ENCODE measurements at regions not wholly inside any gene's neighbourhood (a gene's known extent, or its start where the extent isn't known, plus 50 kb on each side); places are given as distances from the start of the nearest gene placed in this dataset.

DNA sequence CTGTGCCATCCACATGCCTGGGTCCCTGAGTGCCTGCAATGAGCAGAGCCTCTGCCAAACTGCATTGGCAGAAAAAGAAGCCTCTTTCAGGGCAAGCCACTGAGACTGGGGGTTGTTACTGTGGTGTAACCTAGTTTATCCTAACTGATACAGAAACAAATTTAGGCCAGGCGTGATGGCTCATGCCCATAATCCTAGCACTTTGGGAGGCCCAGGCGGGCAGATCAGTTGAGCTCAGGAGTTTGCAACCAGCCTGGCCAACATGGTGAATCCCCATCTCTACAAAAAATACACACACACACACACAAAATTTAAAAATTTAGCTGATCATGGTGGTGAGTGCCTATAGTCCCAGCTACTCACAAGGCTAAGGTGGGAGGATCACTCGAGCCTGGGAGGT lies 221.6 kb downstream of the TBC1D2B start:
- TF ChIP-seq, protein P1, sequence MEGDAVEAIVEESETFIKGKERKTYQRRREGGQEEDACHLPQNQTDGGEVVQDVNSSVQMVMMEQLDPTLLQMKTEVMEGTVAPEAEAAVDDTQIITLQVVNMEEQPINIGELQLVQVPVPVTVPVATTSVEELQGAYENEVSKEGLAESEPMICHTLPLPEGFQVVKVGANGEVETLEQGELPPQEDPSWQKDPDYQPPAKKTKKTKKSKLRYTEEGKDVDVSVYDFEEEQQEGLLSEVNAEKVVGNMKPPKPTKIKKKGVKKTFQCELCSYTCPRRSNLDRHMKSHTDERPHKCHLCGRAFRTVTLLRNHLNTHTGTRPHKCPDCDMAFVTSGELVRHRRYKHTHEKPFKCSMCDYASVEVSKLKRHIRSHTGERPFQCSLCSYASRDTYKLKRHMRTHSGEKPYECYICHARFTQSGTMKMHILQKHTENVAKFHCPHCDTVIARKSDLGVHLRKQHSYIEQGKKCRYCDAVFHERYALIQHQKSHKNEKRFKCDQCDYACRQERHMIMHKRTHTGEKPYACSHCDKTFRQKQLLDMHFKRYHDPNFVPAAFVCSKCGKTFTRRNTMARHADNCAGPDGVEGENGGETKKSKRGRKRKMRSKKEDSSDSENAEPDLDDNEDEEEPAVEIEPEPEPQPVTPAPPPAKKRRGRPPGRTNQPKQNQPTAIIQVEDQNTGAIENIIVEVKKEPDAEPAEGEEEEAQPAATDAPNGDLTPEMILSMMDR (IDR thresholded peaks at IDR 0.05), result no peak
- Histone ChIP-seq H3K9me3 (no peaks in the 10 kb centered on the region), H3K36me3 (no peaks in the 10 kb centered on the region), H3K27ac (no peak overlapping the region), H3K27me3 (no peaks in the 10 kb centered on the region), H3K4me3 (no peak overlapping the region), H3K4me1 (no peaks in the 10 kb centered on the region)
- no peak for DNase-seq (ENCODE audit: low spot score)

DNA sequence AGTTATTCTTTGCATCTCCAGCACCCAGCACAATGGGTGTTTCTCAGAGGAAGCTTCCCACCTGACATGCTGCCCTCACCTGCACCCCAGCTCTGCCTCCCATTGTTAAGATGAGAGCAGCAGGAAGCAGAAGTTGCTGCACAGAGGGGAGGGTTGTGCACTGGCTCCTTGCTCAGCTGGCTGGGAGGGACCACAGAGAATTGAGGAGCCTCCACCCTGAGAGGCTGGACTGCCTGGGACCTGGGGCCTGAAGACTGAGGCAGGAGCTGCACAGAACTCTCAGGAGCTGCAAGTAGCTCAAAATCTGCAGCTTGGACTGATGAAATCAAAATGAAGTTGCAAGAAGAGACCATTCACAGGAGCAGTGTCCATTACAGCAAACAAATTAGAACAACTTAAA lies 222.3 kb upstream of the LINGO1 start:
- Histone ChIP-seq H3K4me3 (no peak overlapping the region), H3K4me1 (no peaks in the 10 kb centered on the region), H3K9me3 (peaks cover 0 to 7% of the 10 kb centered on the region in 2 donors), H3K27ac (no peak overlapping the region), H3K36me3 (no peaks in the 10 kb centered on the region), H3K27me3 (no peaks in the 10 kb centered on the region)
- no peak for DNase-seq (ENCODE audit: low spot score)
- TF ChIP-seq, protein P1 (IDR thresholded peaks at IDR 0.05), result no peak

DNA sequence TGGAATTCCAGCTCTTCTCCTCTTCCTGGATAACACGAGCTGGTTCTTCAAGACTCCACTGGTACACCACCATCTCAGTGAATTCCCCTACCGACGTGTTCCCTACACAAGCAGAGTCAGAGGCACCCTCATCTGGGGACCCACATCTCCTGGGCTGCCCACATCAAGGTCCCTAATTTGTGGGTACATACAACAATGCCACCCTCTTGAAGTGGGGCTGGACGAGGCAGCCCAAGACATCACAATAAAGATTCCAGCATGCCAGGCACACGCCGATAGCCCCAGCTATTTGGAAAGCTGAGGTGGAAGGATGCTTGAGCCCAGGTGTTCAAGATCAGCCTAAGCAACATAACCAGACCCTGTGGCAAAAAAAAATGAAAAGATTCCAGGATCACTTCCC lies 221.2 kb upstream of the LINGO1 start:
- H3K27me3 ChIP-seq, result no peaks in the 10 kb centered on the region
- DNase-seq (ENCODE audit: low spot score), result no peak

DNA sequence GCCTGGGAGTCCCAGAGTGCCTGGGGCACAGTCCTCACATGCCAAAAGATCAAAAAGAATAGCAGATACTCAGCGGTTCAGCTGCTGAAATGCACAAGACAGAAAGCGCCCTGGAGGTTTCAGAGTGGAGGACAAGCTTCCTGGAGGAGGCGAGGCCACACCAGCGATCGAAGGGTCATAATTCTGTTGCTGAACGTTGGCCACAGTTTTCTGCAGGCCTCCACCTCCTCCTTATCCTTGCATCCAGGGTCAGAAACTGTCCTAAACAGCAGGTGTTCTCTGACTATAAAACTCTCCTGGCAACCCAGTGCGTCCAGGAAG lies 220.3 kb upstream of the LINGO1 start:
- DNase-seq (ENCODE audit: low spot score), result no peak
- H3K4me3 ChIP-seq, result no peak overlapping the region
- H3K9me3 ChIP-seq, result peaks cover 0 to 10% of the 10 kb centered on the region in 2 donors
- H3K27ac ChIP-seq, result no peak overlapping the region
- TF ChIP-seq, protein P1 (IDR thresholded peaks at IDR 0.05), result no peak
- H3K4me1 ChIP-seq, result no peaks in the 10 kb centered on the region
- no peaks in the 10 kb centered on the region for H3K27me3 ChIP-seq
- no peaks in the 10 kb centered on the region for H3K36me3 ChIP-seq

More for the DNA sequence above, 221.2 kb upstream of the LINGO1 start:
- H3K36me3 ChIP-seq, result no peaks in the 10 kb centered on the region
- H3K27ac ChIP-seq, result no peak overlapping the region
- TF ChIP-seq, protein P1 (IDR thresholded peaks at IDR 0.05), result no peak
- peaks cover 0 to 10% of the 10 kb centered on the region in 2 donors for H3K9me3 ChIP-seq
- no peak overlapping the region for H3K4me3 ChIP-seq
- no peaks in the 10 kb centered on the region for H3K4me1 ChIP-seq

DNA sequence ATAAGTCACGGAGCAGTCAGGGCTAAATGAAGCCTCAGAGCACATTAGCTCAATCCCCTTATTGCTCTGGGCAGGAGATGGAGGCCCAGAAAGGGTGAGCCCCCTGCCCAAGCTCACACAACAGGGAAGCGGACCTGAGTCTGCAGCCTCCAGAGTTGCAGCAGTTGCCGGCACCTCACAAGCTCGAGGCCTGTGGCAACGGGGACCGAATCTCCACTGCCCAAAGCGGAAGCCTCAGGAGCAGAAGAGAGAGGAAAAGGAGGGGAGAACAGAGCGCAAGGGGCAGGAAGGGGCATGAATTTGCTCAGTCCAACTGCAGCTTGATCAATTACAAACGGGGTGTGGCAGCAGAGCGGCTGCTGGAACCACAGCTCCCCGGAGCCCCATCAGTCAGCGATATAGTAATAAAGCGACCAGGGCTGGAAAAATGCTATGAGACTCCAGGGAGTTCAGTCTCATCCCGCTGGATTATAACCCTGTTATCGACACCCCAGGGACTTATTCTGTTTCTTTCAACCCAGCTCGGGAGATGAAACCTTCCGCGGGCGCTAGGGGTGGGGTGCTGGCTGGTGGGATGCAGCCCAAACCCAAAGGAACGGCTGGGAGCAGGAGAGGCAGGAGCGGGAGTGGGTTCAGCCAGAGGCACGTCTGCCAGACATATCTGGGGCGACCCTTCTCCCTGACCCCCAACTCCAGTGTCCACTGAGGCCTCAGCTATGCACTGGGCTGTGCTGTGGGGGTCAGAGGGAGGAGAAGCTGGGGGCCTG lies 219.7 kb upstream of the LINGO1 start:
- Histone ChIP-seq H3K4me1 (no peaks in the 10 kb centered on the region), H3K4me3 (no peak overlapping the region), H3K9me3 (peaks cover 0 to 10% of the 10 kb centered on the region in 2 donors), H3K27ac (no peak overlapping the region), H3K36me3 (no peaks in the 10 kb centered on the region), H3K27me3 (no peaks in the 10 kb centered on the region)
- TF ChIP-seq, protein P1 (IDR thresholded peaks at IDR 0.05), result no peak
- DNase-seq (ENCODE audit: low spot score), result no peak

DNA sequence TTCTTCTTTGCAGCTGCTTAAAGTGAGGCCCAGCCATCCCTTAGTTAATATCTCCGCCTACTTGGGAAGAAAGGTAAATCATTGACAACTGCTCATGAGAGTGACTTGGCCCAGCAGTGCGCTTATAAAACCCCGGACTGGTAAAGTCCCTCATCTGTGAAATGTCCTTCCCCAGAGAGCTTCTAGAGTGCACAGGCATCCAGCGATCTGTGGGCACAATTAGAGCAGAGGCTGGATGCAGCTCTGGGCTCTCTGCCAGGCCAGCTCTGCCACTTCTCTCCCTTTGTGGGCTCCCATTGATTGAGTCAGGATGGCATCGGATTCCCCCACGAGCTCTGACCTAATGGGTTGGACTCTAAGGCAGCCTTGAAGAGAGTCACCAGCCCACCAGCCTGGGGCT lies 219.0 kb upstream of the LINGO1 start:
- TF ChIP-seq, protein P1 (IDR thresholded peaks at IDR 0.05), result no peak
- H3K4me1 ChIP-seq, result no peaks in the 10 kb centered on the region
- DNase-seq (ENCODE audit: low spot score), result no peak
- H3K9me3 ChIP-seq, result peaks cover 0 to 10% of the 10 kb centered on the region in 2 donors
- no peaks in the 10 kb centered on the region for H3K27me3 ChIP-seq
- no peak overlapping the region for H3K27ac ChIP-seq
- no peaks in the 10 kb centered on the region for H3K36me3 ChIP-seq
- H3K4me3 ChIP-seq, result no peak overlapping the region
